ENCODE measurements at regions not wholly inside any gene's neighbourhood (a gene's known extent, or its start where the extent isn't known, plus 50 kb on each side); places are given as distances from the start of the nearest gene placed in this dataset.

- in situ Hi-C loops (cut with HindIII; ENCODE audit: low sequenced_read_pairs), result no loop called here
- TF ChIP-seq CTCF (IDR thresholded peaks at IDR 0.05; ENCODE audit: low read depth, low read length), result no peak
- H3K4me3 ChIP-seq (ENCODE audit: low read depth, low read length), result no peak overlapping the region
- DNase-seq (ENCODE audit: low read depth, low spot score), result no peak
These were observed 143.4 kb upstream of the KLF14 start for GRCh38 chr7:130877236-130877990.

GRCh38 chr7:130877991-130878305 is 143.9 kb upstream of the KLF14 start:
- no peak overlapping the region for H3K4me3 ChIP-seq (ENCODE audit: low read depth, low read length)
- in situ Hi-C loops (cut with HindIII; ENCODE audit: low sequenced_read_pairs), result no loop called here
- DNase-seq (ENCODE audit: low read depth, low spot score), result no peak
- no peak for TF ChIP-seq CTCF (IDR thresholded peaks at IDR 0.05; ENCODE audit: low read depth, low read length)

GRCh38 chr7:130878785-130879184 is 144.8 kb upstream of the KLF14 start:
- no peak for DNase-seq (ENCODE audit: low read depth, low spot score)
- no peak overlapping the region for H3K4me3 ChIP-seq (ENCODE audit: low read depth, low read length)
- in situ Hi-C loops (cut with HindIII; ENCODE audit: low sequenced_read_pairs), result no loop called here
- no peak for TF ChIP-seq CTCF (IDR thresholded peaks at IDR 0.05; ENCODE audit: low read depth, low read length)

- no peak for TF ChIP-seq CTCF (IDR thresholded peaks at IDR 0.05; ENCODE audit: low read depth, low read length)
- in situ Hi-C loops (cut with HindIII; ENCODE audit: low sequenced_read_pairs), result no loop called here
- no peak overlapping the region for H3K4me3 ChIP-seq (ENCODE audit: low read depth, low read length)
- no peak for DNase-seq (ENCODE audit: low read depth, low spot score)
These were observed 145.2 kb upstream of the KLF14 start for GRCh38 chr7:130879191-130879590.

- in situ Hi-C loops (cut with HindIII; ENCODE audit: low sequenced_read_pairs), result no loop called here
- no peak for TF ChIP-seq CTCF (IDR thresholded peaks at IDR 0.05; ENCODE audit: low read depth, low read length)
These were observed 146.7 kb upstream of the KLF14 start for GRCh38 chr7:130880668-130881067.

GRCh38 chr7:130881091-130881798 is 147.2 kb upstream of the KLF14 start:
- DNase-seq (ENCODE audit: low read depth, low spot score), result no peak
- TF ChIP-seq CTCF (IDR thresholded peaks at IDR 0.05; ENCODE audit: low read depth, low read length), result no peak
- in situ Hi-C loops (cut with HindIII; ENCODE audit: low sequenced_read_pairs), result no loop called here
- no peak overlapping the region for H3K4me3 ChIP-seq (ENCODE audit: low read depth, low read length)

More at GRCh38 chr7:130880668-130881067, 146.7 kb upstream of the KLF14 start:
- no peak for DNase-seq (ENCODE audit: low read depth, low spot score)
- H3K4me3 ChIP-seq (ENCODE audit: low read depth, low read length), result no peak overlapping the region
